H9 (cell line): ENCODE measurements at regions not wholly inside any gene's neighbourhood (a gene's known extent, or its start where the extent isn't known, plus 50 kb on each side); places are given as distances from the start of the nearest gene placed in this dataset.

Source experiments
- DNase-seq: peaks from one replicate; pipeline ENCODE4 v3.0.0-alpha.2; 2017
- H2AFZ ChIP-seq: one replicate; pipeline ENCODE4 v1.6.1; 2013; ENCODE audit warnings: mild to moderate bottlenecking, low read length, control low read depth, moderate library complexity
- H2AK5ac ChIP-seq: 2 replicates; pipeline ENCODE4 v1.6.1; 2013; ENCODE audit warnings: low read length, control low read depth, mixed read lengths; ENCODE audit not compliant: insufficient read length
- H2BK120ac ChIP-seq: one replicate; pipeline ENCODE4 v1.6.1; 2013; ENCODE audit warnings: low read depth, mild to moderate bottlenecking, low read length, control low read depth, inconsistent platforms; ENCODE audit not compliant: poor library complexity, severe bottlenecking
- H2BK12ac ChIP-seq: 2 replicates; pipeline ENCODE4 v1.6.1; 2013; ENCODE audit warnings: low read length, control low read depth, mixed read lengths, low read depth; ENCODE audit not compliant: insufficient read length
- H2BK15ac ChIP-seq: 2 replicates; pipeline ENCODE4 v1.6.1; 2013; ENCODE audit warnings: low read depth, low read length, control low read depth
- H2BK20ac ChIP-seq: one replicate; pipeline ENCODE4 v1.6.1; 2013; ENCODE audit warnings: low read depth, mild to moderate bottlenecking, low read length, control low read depth, inconsistent platforms; ENCODE audit not compliant: poor library complexity, severe bottlenecking
- H2BK5ac ChIP-seq: 2 replicates; pipeline ENCODE4 v1.6.1; 2013; ENCODE audit warnings: low read length, control low read depth, mixed read lengths; ENCODE audit not compliant: insufficient read length
- H3K14ac ChIP-seq: 2 replicates; pipeline ENCODE4 v1.6.1; 2013; ENCODE audit warnings: low read length, control low read depth; ENCODE audit not compliant: insufficient read depth
- H3K18ac ChIP-seq: 2 replicates; pipeline ENCODE4 v1.6.1; 2013; ENCODE audit warnings: low read depth, mild to moderate bottlenecking, mixed read lengths, low read length, control low read depth; ENCODE audit not compliant: insufficient read length
- H3K23ac ChIP-seq: 2 replicates; pipeline ENCODE4 v1.6.1; 2013; ENCODE audit warnings: low read length, control low read depth, mixed read lengths, low read depth; ENCODE audit not compliant: insufficient read length
- H3K23me2 ChIP-seq: 2 replicates; pipeline ENCODE4 v1.6.1; 2013; ENCODE audit warnings: low read depth, mild to moderate bottlenecking, mixed read lengths, low read length, control low read depth; ENCODE audit not compliant: insufficient read length, poor library complexity, severe bottlenecking
- H3K27ac ChIP-seq: 2 replicates; pipeline ENCODE4 v1.5.1; 2013; ENCODE audit warnings: low read length, control low read depth, mixed read lengths, low read depth; ENCODE audit not compliant: insufficient read length
- H3K27me3 ChIP-seq: 2 replicates; pipeline ENCODE4 v1.6.1; 2013; ENCODE audit warnings: low read length, control low read depth, inconsistent platforms; ENCODE audit not compliant: insufficient read depth
- H3K4ac ChIP-seq: 2 replicates; pipeline ENCODE4 v1.6.1; 2013; ENCODE audit warnings: low read depth, mild to moderate bottlenecking, control low read depth, inconsistent platforms, low read length, moderate library complexity
- H3K4me1 ChIP-seq: 2 replicates; pipeline ENCODE4 v1.6.1; 2013; ENCODE audit warnings: low read length, control low read depth, inconsistent platforms; ENCODE audit not compliant: insufficient read depth
- H3K4me2 ChIP-seq: 2 replicates; pipeline ENCODE4 v1.6.1; 2013; ENCODE audit warnings: low read length, control low read depth, mixed read lengths; ENCODE audit not compliant: insufficient read length, insufficient read depth
- H3K56ac ChIP-seq: 2 replicates; pipeline ENCODE4 v1.6.1; 2013; ENCODE audit warnings: low read depth, mild to moderate bottlenecking, mixed read lengths, low read length, control low read depth; ENCODE audit not compliant: insufficient read length
- H3K79me1 ChIP-seq: 2 replicates; pipeline ENCODE4 v1.6.1; 2013; ENCODE audit warnings: low read depth, mild to moderate bottlenecking, moderate library complexity, low read length, control low read depth, inconsistent platforms; ENCODE audit not compliant: insufficient read depth, poor library complexity, severe bottlenecking
- H3K79me2 ChIP-seq: 2 replicates; pipeline ENCODE4 v1.6.1; 2013; ENCODE audit warnings: low read length, control low read depth, inconsistent platforms; ENCODE audit not compliant: insufficient read depth
- H3K9ac ChIP-seq: 2 replicates; pipeline ENCODE4 v1.6.1; 2013; ENCODE audit warnings: low read length, control low read depth, mixed read lengths; ENCODE audit not compliant: insufficient read length; ENCODE audit errors: extremely low read depth
- H3K9me3 ChIP-seq: one replicate; pipeline ENCODE4 v1.6.1; 2013; ENCODE audit warnings: low read depth, low read length, inconsistent platforms; ENCODE audit not compliant: control insufficient read depth
- H3T11ph ChIP-seq: one replicate; pipeline ENCODE4 v1.6.1; 2013; ENCODE audit warnings: mild to moderate bottlenecking, low read length, control low read depth, inconsistent platforms
- H4K20me1 ChIP-seq: one replicate; pipeline ENCODE4 v1.6.1; 2013; ENCODE audit not compliant: control insufficient read depth, insufficient read length, insufficient read depth
- H4K5ac ChIP-seq: 2 replicates; pipeline ENCODE4 v1.6.1; 2013; ENCODE audit warnings: low read depth, mild to moderate bottlenecking, mixed read lengths, low read length, control low read depth; ENCODE audit not compliant: insufficient read length
- H4K8ac ChIP-seq: replicated peaks from 2 replicates; pipeline ENCODE4 v1.6.1; 2013; ENCODE audit warnings: low read length, control low read depth, mixed read lengths, low read depth; ENCODE audit not compliant: insufficient read length
- H4K91ac ChIP-seq: 2 replicates; pipeline ENCODE4 v1.6.1; 2013; ENCODE audit warnings: low read depth, mild to moderate bottlenecking, moderate library complexity, mixed read lengths, low read length, control low read depth; ENCODE audit not compliant: insufficient read length
- H3K27ac Mint-ChIP-seq, 3 experiments: 2 replicates in 2 of 3; 3 replicates in 1 of 3; pipeline ENCODE4 v1.8.0; 2020 to 2021; ENCODE audit warnings: mixed read lengths in 3 of 3, mild to moderate bottlenecking in 1 of 3, moderate library complexity in 1 of 3
- H3K27me3 Mint-ChIP-seq: 2 replicates; pipeline ENCODE4 v1.8.0; 2021; ENCODE audit warnings: low read depth, mild to moderate bottlenecking, moderate library complexity, mixed read lengths
- H3K36me3 Mint-ChIP-seq, 3 experiments: 2 replicates in 2 of 3; 3 replicates in 1 of 3; pipeline ENCODE4 v1.8.0; 2020 to 2021; ENCODE audit warnings: low read depth in 3 of 3, mixed read lengths in 3 of 3; ENCODE audit not compliant: insufficient read depth in 1 of 3
- H3K4me1 Mint-ChIP-seq, 2 experiments: 2 replicates each; pipeline ENCODE4 v1.8.0; 2020; ENCODE audit warnings: mixed read lengths in 2 of 2
- H3K4me3 Mint-ChIP-seq, 2 experiments: 2 replicates in 1 of 2; 3 replicates in 1 of 2; pipeline ENCODE4 v1.8.0; 2020 to 2021; ENCODE audit warnings: mild to moderate bottlenecking in 2 of 2, mixed read lengths in 2 of 2, moderate library complexity in 1 of 2
- H3K9me3 Mint-ChIP-seq, 2 experiments: 2 replicates in 1 of 2; 3 replicates in 1 of 2; pipeline ENCODE4 v1.8.0; 2020; ENCODE audit warnings: mild to moderate bottlenecking in 2 of 2, mixed read lengths in 2 of 2, moderate library complexity in 1 of 2
- WGBS: extraction: QIAGEN DNeasy Blood & Tissue Kit; methylation state at CpG from one replicate; pipeline ENCODE4 v1.1.7; 2013; ENCODE audit warnings: missing lambda C conversion rate, low lambda C conversion rate, mixed read lengths; ENCODE audit not compliant: insufficient read length; ENCODE audit errors: extremely low coverage; 5-methylcytosine and 5-hydroxymethylcytosine counted together
- TF ChIP-seq, protein P1 (sequence below): fragments of 200-600 bp; sonication (generic); conservative IDR thresholded peaks from 3 replicates; pipeline ENCODE4 v1.8.0; 2021; ENCODE audit warnings: antibody characterized with exemption, mild to moderate bottlenecking

DNA sequence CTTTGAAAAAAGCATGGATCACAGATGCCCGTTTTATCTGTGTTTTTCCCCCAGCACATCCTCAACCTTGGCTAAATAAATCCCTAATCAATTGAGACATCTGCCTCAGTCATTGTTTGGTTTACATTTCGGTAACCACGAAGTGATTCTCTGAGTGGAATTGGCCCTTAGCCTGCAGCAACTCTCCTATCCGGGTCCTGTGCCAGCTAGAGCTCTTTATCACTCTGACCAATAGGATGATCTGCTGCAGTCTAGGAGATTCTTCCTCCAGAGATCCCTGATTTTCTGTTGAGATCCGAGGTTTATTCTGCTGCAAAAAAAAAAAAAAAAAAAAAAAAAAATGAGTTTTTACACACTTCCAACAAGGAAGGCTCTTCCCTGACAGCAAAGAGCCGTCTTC lies 137.3 kb downstream of the KCNA4 start:
- Mint-ChIP-seq H3K4me3 (no peak overlapping the region), H3K4me1 (peaks cover 8 to 14% of the 10 kb centered on the region in 2 experiments), H3K36me3 (no peaks in the 10 kb centered on the region), H3K9me3 (peaks cover 0 to 8% of the 10 kb centered on the region in 2 experiments; a peak in 3 of 5 replicates), H3K27ac (no peak overlapping the region), H3K27me3 (no peaks in the 10 kb centered on the region; the same call in 1 of the 2 replicates)
- no peak overlapping the region for H2BK120ac ChIP-seq
- no peaks in the 10 kb centered on the region for H3K23me2 ChIP-seq
- no peak overlapping the region for H2BK5ac ChIP-seq
- H4K8ac ChIP-seq: no peak overlapping the region
- no peaks in the 10 kb centered on the region for H3K79me1 ChIP-seq
- no peaks in the 10 kb centered on the region for H4K20me1 ChIP-seq
- no peak overlapping the region for H2AK5ac ChIP-seq
- H3K27ac ChIP-seq: no peak overlapping the region
- no peak overlapping the region for H3K9ac ChIP-seq
- no peak overlapping the region for H3K18ac ChIP-seq
- H2BK12ac ChIP-seq: no peak overlapping the region
- DNase-seq: no peak
- no peaks in the 10 kb centered on the region for H3K79me2 ChIP-seq
- H3K14ac ChIP-seq: no peak overlapping the region
- H4K5ac ChIP-seq: no peak overlapping the region
- no peak overlapping the region for H3K23ac ChIP-seq
- H2BK20ac ChIP-seq: no peak overlapping the region
- no peak overlapping the region for H3K4ac ChIP-seq
- no peak overlapping the region for H3K4me2 ChIP-seq
- H2BK15ac ChIP-seq: no peak overlapping the region
- H2AFZ ChIP-seq: no peak overlapping the region
- no CpG with 5 or more reads among the region's 6 CpGs for WGBS
- no peak overlapping the region for H4K91ac ChIP-seq
- no peak overlapping the region for H3T11ph ChIP-seq
- TF ChIP-seq, protein P1, sequence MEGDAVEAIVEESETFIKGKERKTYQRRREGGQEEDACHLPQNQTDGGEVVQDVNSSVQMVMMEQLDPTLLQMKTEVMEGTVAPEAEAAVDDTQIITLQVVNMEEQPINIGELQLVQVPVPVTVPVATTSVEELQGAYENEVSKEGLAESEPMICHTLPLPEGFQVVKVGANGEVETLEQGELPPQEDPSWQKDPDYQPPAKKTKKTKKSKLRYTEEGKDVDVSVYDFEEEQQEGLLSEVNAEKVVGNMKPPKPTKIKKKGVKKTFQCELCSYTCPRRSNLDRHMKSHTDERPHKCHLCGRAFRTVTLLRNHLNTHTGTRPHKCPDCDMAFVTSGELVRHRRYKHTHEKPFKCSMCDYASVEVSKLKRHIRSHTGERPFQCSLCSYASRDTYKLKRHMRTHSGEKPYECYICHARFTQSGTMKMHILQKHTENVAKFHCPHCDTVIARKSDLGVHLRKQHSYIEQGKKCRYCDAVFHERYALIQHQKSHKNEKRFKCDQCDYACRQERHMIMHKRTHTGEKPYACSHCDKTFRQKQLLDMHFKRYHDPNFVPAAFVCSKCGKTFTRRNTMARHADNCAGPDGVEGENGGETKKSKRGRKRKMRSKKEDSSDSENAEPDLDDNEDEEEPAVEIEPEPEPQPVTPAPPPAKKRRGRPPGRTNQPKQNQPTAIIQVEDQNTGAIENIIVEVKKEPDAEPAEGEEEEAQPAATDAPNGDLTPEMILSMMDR: no peak
- H3K9me3 ChIP-seq: no peaks in the 10 kb centered on the region
- H3K4me1 ChIP-seq: no peaks in the 10 kb centered on the region
- H3K56ac ChIP-seq: no peak overlapping the region
- no peaks in the 10 kb centered on the region for H3K27me3 ChIP-seq
